ENCODE measurements at regions not wholly inside any gene's neighbourhood (a gene's known extent, or its start where the extent isn't known, plus 50 kb on each side); places are given as distances from the start of the nearest gene placed in this dataset.

- TF ChIP-seq CTCF (conservative IDR thresholded peaks at IDR 0.05; ENCODE audit: low read depth, low read length) (no peak), MXI1 (IDR thresholded peaks at IDR 0.05; ENCODE audit: borderline replicate concordance, low read depth, low read length) (no peak), POLR2A (IDR thresholded peaks at IDR 0.05; ENCODE audit: low read depth, low read length) (no peak), RCOR1 (IDR thresholded peaks at IDR 0.05; ENCODE audit: insufficient replicate concordance, low read length) (no peak), RAD21 (IDR thresholded peaks at IDR 0.05; ENCODE audit: low read length) (no peak), MAZ (IDR thresholded peaks at IDR 0.05; ENCODE audit: borderline replicate concordance, low read depth, low read length) (no peak), CEBPB (IDR thresholded peaks at IDR 0.05; ENCODE audit: low read depth, low read length) (no peak), RFX5 (IDR thresholded peaks at IDR 0.05; ENCODE audit: low read depth, low read length) (no peak), USF2 (IDR thresholded peaks at IDR 0.05; ENCODE audit: low read depth, low read length) (no peak), SMC3 (IDR thresholded peaks at IDR 0.05; ENCODE audit: low read depth, low read length) (no peak), MAFK (IDR thresholded peaks at IDR 0.05; ENCODE audit: low read depth, low read length) (no peak)
These were observed 2321.8 kb upstream of the PCDH20 start for GRCh38 chr13:63737418-63737817.
